OCI-LY3 (cell line): ENCODE measurements at regions not wholly inside any gene's neighbourhood (a gene's known extent, or its start where the extent isn't known, plus 50 kb on each side); places are given as distances from the start of the nearest gene placed in this dataset.

ENCODE experiments used
- CTCF ChIP-seq: fragments of 200-600, 300-600 bp; sonication (generic); IDR thresholded peaks from 2 replicates; pipeline ENCODE4 v1.5.1; 2014; ENCODE audit warnings: antibody characterized with exemption, low read length, low read depth
- EZH2phosphoT487 ChIP-seq: fragments of 200-600 bp; shearing (Covaris generic); IDR thresholded peaks from 2 replicates; pipeline ENCODE4 v1.6.1; 2018; ENCODE audit warnings: antibody characterized with exemption, mixed run types, low read depth

GRCh38 chr1:181354865-181355264 is 128.5 kb upstream of the CACNA1E start:
- TF ChIP-seq CTCF (no peak), EZH2phosphoT487 (no peak)
